Activated effector memory CD4-positive, alpha-beta T cell treated with anti-CD3 and anti-CD28 coated beads, Interleukin-2, amount 50 U/mL, for 16 hours (primary cell): ENCODE measurements at regions not wholly inside any gene's neighbourhood (a gene's known extent, or its start where the extent isn't known, plus 50 kb on each side); places are given as distances from the start of the nearest gene placed in this dataset.

Experiments
- DNase-seq: peaks from one replicate; pipeline ENCODE4 v3.0.0-alpha.2; 2020

DNA sequence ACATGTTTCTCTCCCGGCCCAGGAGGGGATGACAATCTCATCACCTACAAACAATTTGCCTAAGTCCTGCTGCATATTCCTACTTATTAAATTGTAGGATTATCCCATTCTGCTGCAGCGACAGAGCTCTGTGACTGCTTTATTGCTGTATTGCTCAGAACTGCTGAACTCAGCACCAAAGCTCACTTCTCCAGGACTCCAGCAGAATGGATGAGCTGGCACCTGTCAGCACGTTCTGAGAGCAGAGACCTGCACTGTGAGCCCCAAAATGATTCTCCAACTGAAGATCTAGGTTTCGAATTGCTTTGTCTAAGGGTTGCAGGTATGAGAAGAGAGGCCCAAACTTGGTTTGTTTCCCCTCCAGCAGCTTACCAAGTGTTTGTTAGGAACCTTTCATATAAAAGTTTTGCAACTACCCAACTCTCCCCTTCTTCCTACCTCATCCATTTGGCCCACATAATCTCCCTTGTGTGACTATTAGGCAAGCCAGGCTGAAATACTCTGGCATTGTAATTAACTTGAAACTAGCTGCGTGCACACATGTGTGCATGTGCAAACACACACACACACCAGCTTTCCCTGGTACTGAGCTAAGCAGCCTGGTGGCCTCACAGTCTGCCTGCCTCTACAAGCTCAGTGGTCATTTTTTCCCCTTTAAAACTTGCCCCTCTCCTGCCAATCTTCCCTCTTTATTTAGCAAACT lies 161.4 kb upstream of the CAMK1G start:
- DNase-seq = no peak

DNA sequence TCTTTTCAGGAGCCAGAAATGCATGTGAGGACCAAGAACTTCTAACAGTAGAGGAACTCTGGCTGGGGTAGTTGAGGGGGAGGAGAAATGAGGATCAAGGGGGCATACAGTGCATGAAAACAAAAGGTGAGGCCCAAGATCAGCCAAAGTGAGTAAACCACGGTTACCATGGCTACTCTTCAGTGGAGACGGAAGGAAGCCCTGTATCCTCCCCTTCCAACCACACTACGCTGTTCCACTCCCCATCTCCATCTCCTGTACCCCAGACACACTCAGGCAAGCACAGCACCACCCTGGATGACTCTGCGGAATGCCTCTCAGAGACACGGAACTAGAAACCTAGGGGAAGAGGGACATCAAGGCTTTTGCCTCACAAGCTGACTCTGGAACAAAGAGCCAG lies 157.6 kb upstream of the CAMK1G start:
- no peak for DNase-seq

GRCh38 chr1:209427277-209427676 lies 156.2 kb upstream of the CAMK1G start:
- DNase-seq = no peak

DNA sequence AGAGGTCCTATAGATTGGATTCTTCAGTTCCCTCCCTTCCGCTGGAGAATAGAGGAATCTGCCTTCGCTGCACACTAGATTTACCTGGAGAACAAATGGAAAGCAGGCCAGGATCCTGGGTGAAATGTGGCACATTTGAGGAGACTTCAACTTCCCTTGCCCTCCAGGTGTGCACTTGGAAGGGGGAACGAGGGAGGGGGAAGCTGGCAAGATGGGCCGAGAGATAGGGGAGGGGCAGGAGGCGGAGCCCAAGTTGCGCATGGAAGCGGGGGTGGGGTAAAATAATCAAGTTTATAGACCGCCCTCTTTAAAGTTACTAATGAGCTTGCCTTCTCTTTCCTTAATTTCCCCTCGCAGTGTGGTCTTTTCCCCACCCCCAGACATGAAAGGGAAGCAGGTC lies 155.7 kb upstream of the CAMK1G start:
- DNase-seq = no peak

DNA sequence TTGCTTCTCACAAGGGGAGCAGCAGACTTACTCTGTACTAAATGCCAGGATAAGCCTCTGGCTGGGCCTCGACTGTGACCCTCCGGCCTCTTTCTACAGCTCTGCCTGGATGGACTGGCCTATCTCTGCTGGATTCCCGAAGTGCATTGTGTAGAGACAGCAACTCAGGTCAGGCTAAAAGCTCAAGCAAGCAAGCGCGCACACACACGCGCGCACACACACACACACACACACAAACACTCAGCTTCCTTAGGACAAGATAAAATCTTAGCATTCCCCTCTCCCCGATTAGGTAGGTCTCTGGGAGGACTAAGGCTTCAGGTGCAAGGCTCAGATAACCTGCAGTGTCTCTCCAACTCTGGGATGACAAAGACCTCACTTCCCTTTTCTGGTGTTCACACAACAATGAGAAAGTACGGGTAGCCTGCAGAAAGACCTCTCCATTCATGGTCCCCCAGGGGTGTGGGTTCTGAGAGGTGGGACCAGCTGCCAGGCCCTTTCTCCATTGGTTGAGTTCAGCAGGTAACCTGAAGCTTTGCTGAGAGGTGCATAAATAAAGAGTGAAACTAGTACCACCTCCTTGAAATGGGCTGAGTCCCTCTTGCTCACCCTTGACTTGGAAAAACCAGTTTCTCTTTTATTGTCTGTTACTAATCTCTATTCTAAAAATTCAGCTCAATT lies 155.1 kb upstream of the CAMK1G start:
- DNase-seq = no peak

DNA sequence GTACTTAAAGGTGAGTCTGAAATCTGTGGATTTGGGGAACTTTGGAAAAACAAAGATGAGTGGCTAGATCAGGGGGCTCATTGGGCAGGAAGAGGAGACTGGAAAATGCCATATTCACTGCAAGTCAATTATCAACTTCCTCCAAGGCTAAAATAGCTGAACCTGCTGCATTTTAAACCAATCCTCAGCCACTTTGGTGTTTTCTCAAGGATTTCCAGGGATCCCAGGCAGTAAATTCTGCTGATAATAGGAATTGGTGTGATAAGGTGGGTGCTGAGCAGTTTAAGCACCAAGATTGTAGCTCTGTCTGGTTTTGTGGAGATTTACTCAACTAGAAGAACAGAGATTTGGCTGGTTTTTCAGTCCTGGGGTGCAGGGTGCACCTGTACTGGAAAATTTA lies 153.9 kb upstream of the CAMK1G start:
- DNase-seq = no peak

DNA sequence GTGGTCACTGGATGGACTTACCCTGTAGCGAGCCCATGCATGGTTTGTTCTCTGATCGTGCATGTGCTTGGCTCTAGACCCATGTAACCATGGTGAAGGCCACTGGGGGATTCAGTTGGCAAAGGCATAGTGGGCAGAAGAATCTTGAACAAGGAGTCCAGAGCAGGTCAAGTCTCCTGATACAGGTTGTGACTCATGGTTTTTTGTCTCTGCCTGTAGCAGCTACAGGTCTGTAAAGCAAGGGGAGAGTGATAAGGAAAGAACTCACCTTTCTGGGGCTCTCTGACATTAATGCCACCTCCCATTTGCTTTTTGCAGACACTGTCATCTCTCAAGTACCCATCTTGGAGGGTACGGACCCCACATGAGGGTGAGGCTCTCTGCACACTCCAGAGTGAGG lies 153.4 kb upstream of the CAMK1G start:
- no peak for DNase-seq

- no peak for DNase-seq
Measured at GRCh38 chr1:209430821-209431259, 152.7 kb upstream of the CAMK1G start.

DNA sequence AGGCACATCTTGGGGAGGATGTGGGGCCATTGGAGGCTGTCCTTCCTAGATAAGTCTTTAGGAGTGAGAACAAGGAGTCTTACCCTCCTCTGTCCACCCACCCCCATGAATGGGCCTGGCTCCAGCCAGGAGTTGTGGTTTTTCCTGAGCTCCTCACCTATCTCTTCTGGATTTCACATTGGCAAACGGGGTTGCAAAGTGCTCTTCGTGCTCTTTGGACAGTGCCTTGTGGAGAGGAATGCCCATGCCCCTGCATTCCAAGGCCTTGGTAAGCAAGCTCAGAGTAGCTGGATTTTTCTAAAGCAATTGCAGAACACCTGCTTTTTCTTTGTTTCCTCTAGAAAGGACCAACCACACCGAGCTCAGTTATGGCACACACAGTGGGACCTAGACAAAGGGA lies 152.1 kb upstream of the CAMK1G start:
- no peak for DNase-seq

GRCh38 chr1:209431813-209432442 lies 151.6 kb upstream of the CAMK1G start:
- no peak for DNase-seq

DNA sequence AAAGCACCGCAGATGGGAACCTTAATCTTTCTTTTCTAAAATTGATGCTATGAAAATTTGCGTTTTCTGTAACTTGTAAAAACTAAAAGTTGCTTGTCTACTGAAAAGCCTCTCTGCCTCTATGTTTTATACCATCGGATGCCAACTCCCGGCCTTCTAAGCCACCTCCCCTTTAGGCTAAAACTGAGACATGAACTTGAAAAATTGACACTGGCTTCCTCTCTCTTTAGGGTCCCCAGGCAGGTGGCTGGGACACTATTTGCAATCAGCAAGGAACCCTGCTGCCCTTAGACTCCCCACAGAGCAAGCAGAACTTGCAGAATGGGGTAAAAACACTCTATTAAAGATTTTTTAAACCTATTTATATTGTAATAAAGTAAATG lies 151.1 kb upstream of the CAMK1G start:
- DNase-seq = no peak

DNA sequence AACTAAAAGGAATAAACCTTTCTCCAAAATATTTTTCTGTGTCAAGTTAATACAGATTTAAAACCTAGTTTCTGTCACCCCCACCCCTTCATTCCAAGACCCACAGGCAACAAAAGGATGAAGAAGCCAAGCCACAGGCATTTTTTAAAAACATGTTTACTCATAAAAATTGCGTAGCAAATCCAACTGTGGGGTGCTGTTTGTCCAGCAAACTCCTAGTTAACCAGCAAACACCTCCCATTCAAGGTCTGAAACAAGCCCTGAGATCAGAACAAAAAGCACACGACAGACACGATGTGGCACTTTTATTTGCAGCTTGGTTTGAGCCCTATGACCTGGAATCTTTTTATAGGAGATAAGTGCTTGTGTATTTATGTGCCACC lies 149.9 kb upstream of the CAMK1G start:
- DNase-seq = no peak

DNA sequence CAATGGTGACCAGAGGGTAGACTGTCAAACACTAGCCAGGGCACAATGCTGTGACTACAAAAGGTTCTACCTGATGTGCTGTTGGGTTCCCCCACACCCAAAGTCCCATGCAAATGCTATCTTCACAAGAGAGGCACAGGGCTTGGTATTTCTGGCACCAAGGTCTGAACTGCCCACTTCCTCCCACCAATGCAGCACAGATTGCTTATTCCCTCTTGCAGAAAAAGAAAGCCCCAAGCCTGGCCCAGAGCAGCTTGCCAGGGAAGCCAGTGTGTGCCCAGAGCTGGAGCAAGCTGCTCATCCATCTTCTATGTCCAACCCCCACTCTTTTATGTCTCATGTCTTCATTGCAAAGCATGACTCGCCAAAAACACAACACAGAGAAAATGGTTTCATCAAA lies 149.4 kb upstream of the CAMK1G start:
- DNase-seq = no peak

- DNase-seq = no peak
Measured at GRCh38 chr1:209434631-209435217, 148.8 kb upstream of the CAMK1G start.

DNA sequence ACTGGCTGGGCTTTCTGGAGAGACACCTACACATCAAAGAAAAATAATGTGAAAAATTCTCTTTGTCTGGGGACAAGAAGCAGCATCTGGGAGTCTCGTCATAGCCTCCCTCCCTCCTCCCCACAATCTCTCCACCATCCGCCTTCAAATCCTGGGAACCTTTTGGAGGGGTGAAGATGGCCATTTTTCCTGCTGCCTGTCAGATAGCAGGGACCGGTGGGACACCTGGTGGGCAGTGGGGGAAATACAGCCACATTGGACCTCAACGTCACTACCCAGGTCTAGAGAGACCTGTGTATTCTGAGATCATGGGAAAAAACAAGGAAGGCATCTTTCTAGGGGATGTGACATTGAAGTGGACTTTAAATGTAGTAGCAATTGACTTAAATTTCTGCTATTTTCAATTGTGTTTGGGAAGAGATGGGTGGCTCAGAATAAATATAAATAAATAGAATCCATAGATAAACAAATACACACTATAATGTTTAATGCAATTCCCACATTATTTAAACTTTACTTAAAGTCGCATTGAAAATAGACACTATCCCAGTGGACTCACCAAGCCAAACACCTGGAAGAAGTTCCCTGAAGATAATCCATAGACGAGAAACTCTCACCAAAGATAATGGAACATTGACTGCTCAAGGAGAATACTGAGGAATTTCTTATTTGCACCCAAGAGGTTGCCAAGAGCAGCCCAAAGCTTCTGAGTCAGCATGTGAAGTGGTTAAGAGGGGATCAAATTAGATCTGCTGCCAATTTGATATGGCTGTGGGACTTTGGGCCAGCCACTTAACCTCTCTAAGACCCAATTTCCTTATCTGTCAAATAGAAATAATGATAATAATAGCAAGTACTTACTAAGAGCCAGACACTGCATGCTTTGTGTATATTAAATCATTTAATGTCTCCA lies 147.6 kb upstream of the CAMK1G start:
- peak; percentile 67 for DNase-seq

- DNase-seq = no peak
Measured at GRCh38 chr1:209439828-209440227, 143.7 kb upstream of the CAMK1G start.

- DNase-seq = no peak
Measured at GRCh38 chr1:209443361-209443931, 140.1 kb upstream of the CAMK1G start.

- no peak for DNase-seq
Measured at GRCh38 chr1:209443975-209444651, 139.4 kb upstream of the CAMK1G start.

DNA sequence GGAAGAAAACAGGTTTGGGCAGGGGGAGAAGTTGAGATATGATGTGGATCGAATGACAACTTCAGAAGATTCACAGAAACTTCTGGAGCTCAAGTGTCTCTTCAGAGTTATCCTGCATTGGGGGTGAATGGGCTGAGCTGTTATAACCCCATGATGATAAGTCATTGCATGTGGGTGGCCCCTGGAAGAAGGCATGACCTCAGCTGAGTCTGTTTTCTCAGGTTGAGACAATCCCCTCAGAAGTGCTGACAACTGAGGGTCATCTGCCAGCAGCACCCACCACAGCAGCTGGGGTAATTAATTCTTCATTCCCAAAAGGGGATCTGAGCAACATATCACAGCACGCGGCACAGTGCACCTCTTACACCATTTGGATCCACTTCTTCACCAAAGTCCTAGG lies 138.6 kb upstream of the CAMK1G start:
- no peak for DNase-seq

GRCh38 chr1:209445576-209445975 lies 137.9 kb upstream of the CAMK1G start:
- no peak for DNase-seq

GRCh38 chr1:209446356-209446755 lies 137.2 kb upstream of the CAMK1G start:
- DNase-seq = no peak
